A549 (cell line): ENCODE measurements at regions not wholly inside any gene's neighbourhood (a gene's known extent, or its start where the extent isn't known, plus 50 kb on each side); places are given as distances from the start of the nearest gene placed in this dataset.

ENCODE experiments used
- ATAC-seq, 2 experiments: fragments of 200-7000 bp in 1 of 2; fragments of >200 bp in 1 of 2; cut with Nextera tagmentation in 1 of 2; cut with Tn5 transposase in 1 of 2; 3 replicates each; pipeline versions ENCODE4 v1.8.0 to v1.9.1; 2018 to 2020; ENCODE audit warnings: mild to moderate bottlenecking in 1 of 2, moderate library complexity in 1 of 2
- CTCF ChIA-PET: fragments of 300-600 bp; sonication (Branson Sonifier 250); formaldehyde crosslinking; extraction: SDS; loops from one replicate; lab custom pipeline; 2021; ENCODE audit warnings: antibody characterized with exemption, inconsistent platforms; lab: Yijun Ruan, JAX
- POLR2A ChIA-PET: fragments of 350-600 bp; formaldehyde crosslinking; extraction: SDS; loops from one replicate; lab custom pipeline; 2021; ENCODE audit warnings: antibody characterized with exemption, inconsistent platforms; lab: Yijun Ruan, JAX
- DNase-seq, 2 experiments: peaks; one replicate each; pipeline versions ENCODE4 v3.0.0 to v3.0.0-alpha.2; 2011 to 2016; ENCODE audit warnings: low read depth in 1 of 2, low spot score in 1 of 2
- FAIRE-seq: peaks from 2 replicates; lab custom pipeline; 2011; peaks lifted over from hg19 to GRCh38; lab: Jason Lieb, UNC
- H3K27ac ChIP-seq, 2 experiments: fragments of >200 bp; sonication (Bioruptor Twin); formaldehyde crosslinking; 3 replicates each; pipeline ENCODE4 v1.5.1; 2016 to 2017
- H3K4me1 ChIP-seq: fragments of >200 bp; sonication (Bioruptor Twin); formaldehyde crosslinking; 3 replicates; pipeline ENCODE4 v1.6.1; 2016
- H3K4me2 ChIP-seq: fragments of >200 bp; sonication (Bioruptor Twin); formaldehyde crosslinking; 3 replicates; pipeline ENCODE4 v1.6.1; 2016
- H3K4me3 ChIP-seq: fragments of >200 bp; sonication (Bioruptor Twin); formaldehyde crosslinking; 3 replicates; pipeline ENCODE4 v1.5.1; 2016
- H3K9me3 ChIP-seq: fragments of >200 bp; sonication (Bioruptor Twin); formaldehyde crosslinking; 3 replicates; pipeline ENCODE4 v1.6.1; 2016
- BHLHE40 ChIP-seq: IDR thresholded peaks from 2 replicates; pipeline ENCODE4 v1.6.1; 2012; ENCODE audit warnings: low read depth, low read length, inconsistent platforms
- CHD2 ChIP-seq: fragments of 150-350 bp; IDR thresholded peaks from 2 replicates; pipeline ENCODE4 v1.6.1; 2014; ENCODE audit warnings: low read length; ENCODE audit not compliant: partially characterized antibody
- CHD4 ChIP-seq: fragments of 200-600 bp; sonication (generic); IDR thresholded peaks from 2 replicates; pipeline ENCODE4 v1.6.1; 2016; ENCODE audit warnings: antibody characterized with exemption, mild to moderate bottlenecking, borderline replicate concordance
- ELK1 ChIP-seq: fragments of 150-350 bp; IDR thresholded peaks from 2 replicates; pipeline ENCODE4 v1.6.1; 2014; ENCODE audit warnings: low read depth, mild to moderate bottlenecking, low read length
- EP300 ChIP-seq, 2 experiments: fragments of >200 bp; sonication (Bioruptor Twin); formaldehyde crosslinking; IDR thresholded peaks; 2 replicates in 1 of 2; 3 replicates in 1 of 2; pipeline ENCODE4 v1.6.1; 2016 to 2017
- ESRRA ChIP-seq: fragments of 150-350 bp; IDR thresholded peaks from 2 replicates; pipeline ENCODE4 v1.6.1; 2014; ENCODE audit warnings: mild to moderate bottlenecking, low read length, borderline replicate concordance
- FOSB ChIP-seq: fragments of 250-450 bp; sonication (Bioruptor Pico); IDR thresholded peaks from 2 replicates; pipeline ENCODE4 v1.5.0; 2020; ENCODE audit warnings: mild to moderate bottlenecking, moderate library complexity
- GATA3 ChIP-seq: IDR thresholded peaks from 2 replicates; pipeline ENCODE4 v1.6.1; 2012; ENCODE audit warnings: borderline replicate concordance
- HDAC2 ChIP-seq: fragments of 200-600 bp; sonication (generic); IDR thresholded peaks from 2 replicates; pipeline ENCODE4 v1.6.1; 2016
- HOXA7 ChIP-seq: fragments of 250-450 bp; sonication (Bioruptor Pico); IDR thresholded peaks from 2 replicates; pipeline ENCODE4 v1.5.0; 2020; ENCODE audit warnings: mild to moderate bottlenecking, moderate library complexity
- HOXB5 ChIP-seq: fragments of 250-450 bp; sonication (Bioruptor Pico); IDR thresholded peaks from 2 replicates; pipeline ENCODE4 v1.5.0; 2020; ENCODE audit warnings: mild to moderate bottlenecking, moderate library complexity
- JUN ChIP-seq, 2 experiments: fragments of >200 bp; sonication (Bioruptor Twin); formaldehyde crosslinking; IDR thresholded peaks; 2 replicates in 1 of 2; 3 replicates in 1 of 2; pipeline ENCODE4 v1.6.1; 2016 to 2017
- JUNB ChIP-seq: fragments of >200 bp; sonication (Bioruptor Twin); formaldehyde crosslinking; IDR thresholded peaks from 2 replicates; pipeline ENCODE4 v1.6.1; 2016
- KDM5A ChIP-seq: fragments of 200-600 bp; sonication (generic); IDR thresholded peaks from 2 replicates; pipeline ENCODE4 v1.6.1; 2016; ENCODE audit warnings: antibody characterized with exemption, mild to moderate bottlenecking
- NFE2L2 ChIP-seq: fragments of 150-350 bp; conservative IDR thresholded peaks from 2 replicates; pipeline ENCODE4 v1.6.1; 2014; ENCODE audit warnings: low read length
- NR3C1 ChIP-seq: fragments of >200 bp; sonication (Bioruptor Twin); formaldehyde crosslinking; IDR thresholded peaks from 3 replicates; pipeline ENCODE4 v1.6.1; 2017
- PBX3 ChIP-seq: IDR thresholded peaks from 2 replicates; pipeline ENCODE4 v1.6.1; 2012
- POLR2A ChIP-seq: IDR thresholded peaks from 2 replicates; pipeline ENCODE4 v1.6.1; 2012; ENCODE audit warnings: mild to moderate bottlenecking, low read length
- RAD21 ChIP-seq, 2 experiments: fragments of >200 bp in 1 of 2; sonication (Bioruptor Twin) in 1 of 2; formaldehyde crosslinking in 1 of 2; IDR thresholded peaks in 1 of 2; conservative IDR thresholded peaks in 1 of 2; 2 replicates in 1 of 2; 3 replicates in 1 of 2; pipeline ENCODE4 v1.6.1; 2012 to 2018; ENCODE audit warnings: inconsistent platforms in 1 of 2
- RARB ChIP-seq: fragments of 250-450 bp; sonication (Bioruptor Pico); IDR thresholded peaks from 2 replicates; pipeline ENCODE4 v1.8.0; 2021; ENCODE audit warnings: mild to moderate bottlenecking, moderate library complexity
- RFX5 ChIP-seq: fragments of 450-650 bp; IDR thresholded peaks from 2 replicates; pipeline ENCODE4 v1.7.1; 2014; ENCODE audit warnings: antibody characterized with exemption, mild to moderate bottlenecking, moderate library complexity
- RNF2 ChIP-seq: fragments of 200-600 bp; sonication (generic); IDR thresholded peaks from 2 replicates; pipeline ENCODE4 v1.6.1; 2016; ENCODE audit warnings: low read depth, mild to moderate bottlenecking, antibody characterized with exemption, moderate library complexity, borderline replicate concordance
- ZC3H11A ChIP-seq: fragments of 450-650 bp; IDR thresholded peaks from 2 replicates; pipeline ENCODE4 v1.6.1; 2014; ENCODE audit warnings: antibody characterized with exemption, mild to moderate bottlenecking
- ZFP36 ChIP-seq: fragments of 450-650 bp; IDR thresholded peaks from 2 replicates; pipeline ENCODE4 v1.6.1; 2014; ENCODE audit warnings: borderline replicate concordance; ENCODE audit not compliant: partially characterized antibody
- ZSCAN20 ChIP-seq: fragments of 250-450 bp; sonication (Bioruptor Pico); IDR thresholded peaks from 2 replicates; pipeline ENCODE4 v1.8.0; 2022; ENCODE audit warnings: mild to moderate bottlenecking, moderate library complexity
- WGBS: methylation state at CpG from one replicate; pipeline ENCODE4 v1.1.6; 2017; ENCODE audit errors: missing lambda C conversion rate; 5-methylcytosine and 5-hydroxymethylcytosine counted together
- TF ChIP-seq, protein P1 (sequence below): fragments of 250-450 bp; sonication (Bioruptor Pico); IDR thresholded peaks from 2 replicates; pipeline ENCODE4 v1.5.0; 2020; ENCODE audit warnings: low read depth, mild to moderate bottlenecking, moderate library complexity
- TF ChIP-seq, protein P2 (sequence below): IDR thresholded peaks from 2 replicates; pipeline ENCODE4 v1.6.1; 2012
- TF ChIP-seq, protein P3 (sequence below): fragments of 250-450 bp; sonication (Bioruptor Pico); IDR thresholded peaks from 2 replicates; pipeline ENCODE4 v1.5.0; 2021; ENCODE audit warnings: mild to moderate bottlenecking, moderate library complexity, borderline replicate concordance
- TF ChIP-seq, protein P4 (sequence below): fragments of >200 bp; sonication (Bioruptor Twin); formaldehyde crosslinking; IDR thresholded peaks from 2 replicates; pipeline ENCODE4 v1.6.1; 2016

GRCh38 chr4:177010418-177010817 is 217.7 kb upstream of the VEGFC start:
- FAIRE-seq (no peak), DNase-seq (no peak), ATAC-seq (no peak)
- Histone ChIP-seq H3K4me2 (no peak overlapping the region), H3K4me3 (no peak overlapping the region), H3K9me3 (no peaks in the 10 kb centered on the region; the same call in 2 of the 3 replicates), H3K27ac (no peak overlapping the region), H3K4me1 (peaks cover 9% of the 10 kb centered on the region; the same call in 1 of the 3 replicates)
- ChIA-PET POLR2A (no interaction called here), CTCF (no interaction called here)
- TF ChIP-seq BHLHE40: no peak
- TF ChIP-seq ZC3H11A: no peak
- no peak for TF ChIP-seq PBX3
- TF ChIP-seq ZFP36: no peak
- TF ChIP-seq NFE2L2: no peak
- TF ChIP-seq ZSCAN20 (CRISPR knock-in tag): no peak
- TF ChIP-seq NR3C1: no peak
- TF ChIP-seq HOXA7 (CRISPR knock-in tag): no peak
- TF ChIP-seq, protein P1, sequence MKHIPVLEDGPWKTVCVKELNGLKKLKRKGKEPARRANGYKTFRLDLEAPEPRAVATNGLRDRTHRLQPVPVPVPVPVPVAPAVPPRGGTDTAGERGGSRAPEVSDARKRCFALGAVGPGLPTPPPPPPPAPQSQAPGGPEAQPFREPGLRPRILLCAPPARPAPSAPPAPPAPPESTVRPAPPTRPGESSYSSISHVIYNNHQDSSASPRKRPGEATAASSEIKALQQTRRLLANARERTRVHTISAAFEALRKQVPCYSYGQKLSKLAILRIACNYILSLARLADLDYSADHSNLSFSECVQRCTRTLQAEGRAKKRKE (CRISPR knock-in tag): no peak
- TF ChIP-seq JUN (IDR thresholded peaks at IDR 0.05): no peak
- TF ChIP-seq KDM5A: no peak
- TF ChIP-seq RNF2: no peak
- TF ChIP-seq, protein P2, sequence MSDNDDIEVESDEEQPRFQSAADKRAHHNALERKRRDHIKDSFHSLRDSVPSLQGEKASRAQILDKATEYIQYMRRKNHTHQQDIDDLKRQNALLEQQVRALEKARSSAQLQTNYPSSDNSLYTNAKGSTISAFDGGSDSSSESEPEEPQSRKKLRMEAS: no peak
- TF ChIP-seq HOXB5 (CRISPR knock-in tag): no peak
- no peak for TF ChIP-seq RAD21 (conservative IDR thresholded peaks at IDR 0.05 in 1 of 2, IDR thresholded peaks at IDR 0.05 in 1 of 2)
- TF ChIP-seq FOSB (CRISPR knock-in tag): no peak
- TF ChIP-seq ELK1: no peak
- no peak for TF ChIP-seq RFX5
- no peak for TF ChIP-seq GATA3
- 55% methylated on average over 2 of the region's 2 CpGs for WGBS

DNA sequence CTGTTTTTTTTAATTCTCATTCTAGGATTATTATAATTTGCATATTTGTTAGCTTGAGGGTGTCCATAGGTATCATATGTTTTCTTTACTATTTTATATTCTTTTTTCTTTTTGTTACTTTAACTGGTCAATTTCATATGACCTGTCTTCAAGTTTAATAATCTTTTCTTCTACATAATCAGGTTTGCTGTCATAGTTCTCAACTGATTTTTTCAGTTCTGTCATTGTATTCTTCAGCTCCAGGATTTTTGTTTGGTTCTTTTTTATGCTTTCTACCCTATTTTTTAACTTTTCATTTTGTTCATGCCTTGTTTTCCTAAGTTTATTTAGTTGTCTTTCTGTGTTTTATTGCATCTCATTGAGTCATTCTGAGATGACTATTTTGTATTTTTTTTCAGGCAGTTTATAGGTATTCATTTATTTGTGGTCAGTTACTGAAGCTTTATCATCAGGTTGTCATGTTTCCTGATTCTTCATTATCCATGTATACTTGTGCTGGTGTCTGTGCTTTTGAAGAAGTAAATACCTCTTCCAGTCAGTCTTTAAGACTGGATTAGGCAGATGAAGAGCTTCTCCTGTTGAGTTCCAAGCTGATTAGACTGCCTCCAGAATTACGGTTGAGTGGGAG is 220.3 kb upstream of the VEGFC start:
- Histone ChIP-seq H3K4me3 (no peak overlapping the region), H3K27ac (no peak overlapping the region), H3K4me1 (no peaks in the 10 kb centered on the region), H3K4me2 (no peak overlapping the region), H3K9me3 (no peaks in the 10 kb centered on the region; the same call in 2 of the 3 replicates)
- DNase-seq (no peak), ATAC-seq (no peak), FAIRE-seq (no peak)
- WGBS: 88% methylated on average over 1 of the region's 1 CpG
- CTCF ChIA-PET: interaction anchor here (1.2 to 2.3 kb wide), 2 partner anchors 13 to 34 kb away, joined by 3 to 6 read pairs; no protein-coding TSS in a partner anchor
- POLR2A ChIA-PET: no interaction called here
- TF ChIP-seq ZFP36 (no peak), HDAC2 (no peak), CHD2 (no peak), JUNB (no peak), ESRRA (no peak), RFX5 (no peak), EP300 (IDR thresholded peaks at IDR 0.05) (no peak), CHD4 (no peak), POLR2A (no peak), GATA3 (no peak), RARB (CRISPR knock-in tag) (no peak)
- TF ChIP-seq, protein P2: no peak
- TF ChIP-seq, protein P3, sequence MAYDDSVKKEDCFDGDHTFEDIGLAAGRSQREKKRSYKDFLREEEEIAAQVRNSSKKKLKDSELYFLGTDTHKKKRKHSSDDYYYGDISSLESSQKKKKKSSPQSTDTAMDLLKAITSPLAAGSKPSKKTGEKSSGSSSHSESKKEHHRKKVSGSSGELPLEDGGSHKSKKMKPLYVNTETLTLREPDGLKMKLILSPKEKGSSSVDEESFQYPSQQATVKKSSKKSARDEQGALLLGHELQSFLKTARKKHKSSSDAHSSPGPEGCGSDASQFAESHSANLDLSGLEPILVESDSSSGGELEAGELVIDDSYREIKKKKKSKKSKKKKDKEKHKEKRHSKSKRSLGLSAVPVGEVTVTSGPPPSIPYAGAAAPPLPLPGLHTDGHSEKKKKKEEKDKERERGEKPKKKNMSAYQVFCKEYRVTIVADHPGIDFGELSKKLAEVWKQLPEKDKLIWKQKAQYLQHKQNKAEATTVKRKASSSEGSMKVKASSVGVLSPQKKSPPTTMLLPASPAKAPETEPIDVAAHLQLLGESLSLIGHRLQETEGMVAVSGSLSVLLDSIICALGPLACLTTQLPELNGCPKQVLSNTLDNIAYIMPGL (CRISPR knock-in tag): no peak
- TF ChIP-seq, protein P4, sequence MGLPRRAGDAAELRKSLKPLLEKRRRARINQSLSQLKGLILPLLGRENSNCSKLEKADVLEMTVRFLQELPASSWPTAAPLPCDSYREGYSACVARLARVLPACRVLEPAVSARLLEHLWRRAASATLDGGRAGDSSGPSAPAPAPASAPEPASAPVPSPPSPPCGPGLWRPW: no peak
